ENCODE measurements at regions not wholly inside any gene's neighbourhood (a gene's known extent, or its start where the extent isn't known, plus 50 kb on each side); places are given as distances from the start of the nearest gene placed in this dataset.

GRCh38 chr6:11362564-11362963, 130.1 kb upstream of the NEDD9 start:
- Histone ChIP-seq H3K36me3 (no peaks in the 10 kb centered on the region), H3K9me3 (no peaks in the 10 kb centered on the region), H3K4me1 (peaks cover 13 to 61% of the 10 kb centered on the region in 2 donors), H3K27me3 (no peaks in the 10 kb centered on the region), H3K4me3 (no peak overlapping the region), H3K27ac (peak overlapping the region in 1 of 2 donors; percentile 40)
- no peak for ATAC-seq
- no peak for DNase-seq
- intact Hi-C loops (cut with DNase I): loop anchor here in 1 of 2 donors (10.0 kb wide), 1 partner anchor 72 kb away; no protein-coding TSS in a partner anchor
- TF ChIP-seq CTCF (IDR thresholded peaks at IDR 0.05): no peak

GRCh38 chr6:11358904-11359830, 126.7 kb upstream of the NEDD9 start:
- H3K36me3 ChIP-seq: no peaks in the 10 kb centered on the region
- DNase-seq: no peak
- no peaks in the 10 kb centered on the region for H3K27me3 ChIP-seq
- H3K9me3 ChIP-seq: no peaks in the 10 kb centered on the region
- no peak for TF ChIP-seq CTCF (IDR thresholded peaks at IDR 0.05)
- peak overlapping the region; percentile 22 to 61 for H3K27ac ChIP-seq
- intact Hi-C loops (cut with DNase I): no loop called here
- H3K4me3 ChIP-seq: no peak overlapping the region
- H3K4me1 ChIP-seq: peaks cover 0 to 54% of the 10 kb centered on the region in 2 donors
- ATAC-seq: peak; percentile 11

- H3K27ac ChIP-seq: peak overlapping the region; percentile 55 to 85
- peaks cover 0 to 66% of the 10 kb centered on the region in 2 donors for H3K4me1 ChIP-seq
- no peaks in the 10 kb centered on the region for H3K27me3 ChIP-seq
- ATAC-seq (peak; percentile 39), DNase-seq (no peak)
- intact Hi-C loops (cut with DNase I): no loop called here
- no peak for TF ChIP-seq CTCF (IDR thresholded peaks at IDR 0.05)
- H3K36me3 ChIP-seq: no peaks in the 10 kb centered on the region
- H3K9me3 ChIP-seq: no peaks in the 10 kb centered on the region
- H3K4me3 ChIP-seq: no peak overlapping the region
These were observed 124.8 kb upstream of the NEDD9 start for GRCh38 chr6:11357285-11357684.

- Histone ChIP-seq H3K4me3 (no peak overlapping the region), H3K27ac (peak overlapping the region; percentile 55 to 85), H3K27me3 (no peaks in the 10 kb centered on the region), H3K9me3 (no peaks in the 10 kb centered on the region), H3K4me1 (peaks cover 0 to 72% of the 10 kb centered on the region in 2 donors), H3K36me3 (no peaks in the 10 kb centered on the region)
- ATAC-seq (peak; percentile 46), DNase-seq (no peak)
- intact Hi-C loops (cut with DNase I): no loop called here
- no peak for TF ChIP-seq CTCF (IDR thresholded peaks at IDR 0.05)
These were observed 124.1 kb upstream of the NEDD9 start for GRCh38 chr6:11356404-11357155.

GRCh38 chr6:11353921-11354389, 121.5 kb upstream of the NEDD9 start:
- peak; percentile 35 for ATAC-seq
- DNase-seq: no peak
- Histone ChIP-seq H3K27me3 (no peaks in the 10 kb centered on the region), H3K27ac (peak overlapping the region; percentile 67 to 72), H3K4me1 (peaks cover 0 to 87% of the 10 kb centered on the region in 2 donors), H3K36me3 (no peaks in the 10 kb centered on the region), H3K4me3 (no peak overlapping the region), H3K9me3 (no peaks in the 10 kb centered on the region)
- no peak for TF ChIP-seq CTCF (IDR thresholded peaks at IDR 0.05)
- intact Hi-C loops (cut with DNase I): no loop called here
